ENCODE measurements at regions not wholly inside any gene's neighbourhood (a gene's known extent, or its start where the extent isn't known, plus 50 kb on each side); places are given as distances from the start of the nearest gene placed in this dataset.

GRCh38 chr10:10564081-10564794 lies 453.4 kb upstream of the CELF2 start:
- DNase-seq, result no peak
- ChIA-PET POLR2A (no interaction called here), CTCF (no interaction called here)
- H3K36me3 Mint-ChIP-seq, result no peaks in the 10 kb centered on the region
- no peaks in the 10 kb centered on the region for H3K36me3 ChIP-seq (ENCODE audit: control insufficient read depth in 2 of 2, extremely low read depth in 1 of 2, insufficient read depth in 1 of 2, low read length in 1 of 2)
- ATAC-seq (replicated peaks in 1 of 4), result no peak
- H3K27me3 ChIP-seq (replicated peaks in 1 of 2; ENCODE audit: control insufficient read depth in 2 of 2, extremely low read depth in 1 of 2, insufficient read depth in 2 of 2, low read length in 1 of 2), result peaks cover 0 to 7% of the 10 kb centered on the region in 2 experiments
- no peak overlapping the region for H3K4me3 Mint-ChIP-seq
- 43% methylated on average over 4 of the region's 10 CpGs for WGBS (ENCODE audit: insufficient coverage)
- no peak overlapping the region for H3K27ac ChIP-seq (ENCODE audit: low read length)
- H3K4me1 ChIP-seq (ENCODE audit: control insufficient read depth in 1 of 2, extremely low read depth in 1 of 2, insufficient read depth in 2 of 2, low read length in 2 of 2), result no peaks in the 10 kb centered on the region
- no peaks in the 10 kb centered on the region for H3K9me3 ChIP-seq
- no peak overlapping the region for H3K4me3 ChIP-seq (ENCODE audit: control insufficient read depth in 1 of 2, extremely low read depth in 1 of 2, low read length in 1 of 2)
- H3K9me3 Mint-ChIP-seq, result peaks cover 0 to 8% (median 4%) of the 10 kb centered on the region in 3 donors
- no peak overlapping the region for H3K27ac Mint-ChIP-seq
- no peaks in the 10 kb centered on the region for H3K4me1 Mint-ChIP-seq
- peaks cover 23 to 49% of the 10 kb centered on the region in 2 donors for H3K27me3 Mint-ChIP-seq

DNA sequence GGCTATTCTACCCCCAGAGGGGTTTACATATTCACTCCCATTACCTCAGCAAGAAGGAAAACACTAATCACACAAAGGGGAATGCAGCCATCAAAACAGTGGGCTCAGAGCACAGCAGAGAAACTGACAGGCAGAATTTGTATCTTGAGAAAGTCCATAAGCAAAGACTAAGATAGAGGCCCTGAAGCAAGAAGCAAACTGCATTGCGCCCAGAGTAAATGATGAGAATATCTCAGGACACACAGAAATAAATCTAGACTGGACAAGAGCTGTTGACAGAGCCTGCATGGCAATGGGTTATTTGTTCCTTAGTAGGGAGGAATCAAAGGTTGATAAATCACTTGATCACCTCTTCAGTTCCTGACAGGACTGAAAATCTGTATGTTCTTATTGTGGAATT lies 440.7 kb upstream of the CELF2 start:
- CTCF ChIA-PET, result no interaction called here
- H3K9me3 Mint-ChIP-seq, result peaks cover 0 to 4% (median 0%) of the 10 kb centered on the region in 3 donors
- DNase-seq (no peak), ATAC-seq (replicated peaks in 1 of 4) (no peak)
- Histone ChIP-seq H3K27me3 (replicated peaks in 1 of 2; ENCODE audit: control insufficient read depth in 2 of 2, extremely low read depth in 1 of 2, insufficient read depth in 2 of 2, low read length in 1 of 2) (no peaks in the 10 kb centered on the region), H3K4me1 (ENCODE audit: control insufficient read depth in 1 of 2, extremely low read depth in 1 of 2, insufficient read depth in 2 of 2, low read length in 2 of 2) (no peaks in the 10 kb centered on the region), H3K9me3 (no peaks in the 10 kb centered on the region), H3K4me3 (ENCODE audit: control insufficient read depth in 1 of 2, extremely low read depth in 1 of 2, low read length in 1 of 2) (no peak overlapping the region), H3K27ac (ENCODE audit: low read length) (no peak overlapping the region), H3K36me3 (ENCODE audit: control insufficient read depth in 2 of 2, extremely low read depth in 1 of 2, insufficient read depth in 1 of 2, low read length in 1 of 2) (no peaks in the 10 kb centered on the region)
- POLR2A ChIA-PET, result no interaction called here
- no CpG with 5 or more reads among the region's 1 CpG for WGBS (ENCODE audit: insufficient coverage)
- no peaks in the 10 kb centered on the region for H3K4me1 Mint-ChIP-seq
- H3K36me3 Mint-ChIP-seq, result no peaks in the 10 kb centered on the region
- H3K4me3 Mint-ChIP-seq, result no peak overlapping the region
- H3K27ac Mint-ChIP-seq, result no peak overlapping the region
- H3K27me3 Mint-ChIP-seq, result peaks cover 9 to 18% of the 10 kb centered on the region in 2 donors

- no CpG with 5 or more reads among the region's 1 CpG for WGBS (ENCODE audit: insufficient coverage)
- Mint-ChIP-seq H3K36me3 (no peaks in the 10 kb centered on the region), H3K4me1 (no peaks in the 10 kb centered on the region), H3K4me3 (no peak overlapping the region), H3K9me3 (peaks cover 0 to 4% (median 0%) of the 10 kb centered on the region in 3 donors), H3K27me3 (peaks cover 14 to 27% of the 10 kb centered on the region in 2 donors), H3K27ac (no peak overlapping the region)
- Histone ChIP-seq H3K27me3 (replicated peaks in 1 of 2; ENCODE audit: control insufficient read depth in 2 of 2, extremely low read depth in 1 of 2, insufficient read depth in 2 of 2, low read length in 1 of 2) (no peaks in the 10 kb centered on the region), H3K36me3 (ENCODE audit: control insufficient read depth in 2 of 2, extremely low read depth in 1 of 2, insufficient read depth in 1 of 2, low read length in 1 of 2) (no peaks in the 10 kb centered on the region), H3K27ac (ENCODE audit: low read length) (no peak overlapping the region), H3K4me1 (ENCODE audit: control insufficient read depth in 1 of 2, extremely low read depth in 1 of 2, insufficient read depth in 2 of 2, low read length in 2 of 2) (no peaks in the 10 kb centered on the region), H3K4me3 (ENCODE audit: control insufficient read depth in 1 of 2, extremely low read depth in 1 of 2, low read length in 1 of 2) (no peak overlapping the region), H3K9me3 (no peaks in the 10 kb centered on the region)
- ChIA-PET CTCF (no interaction called here), POLR2A (no interaction called here)
- DNase-seq (no peak), ATAC-seq (replicated peaks in 1 of 4) (no peak)
Measured at GRCh38 chr10:10579709-10580108, 438.0 kb upstream of the CELF2 start.

DNA sequence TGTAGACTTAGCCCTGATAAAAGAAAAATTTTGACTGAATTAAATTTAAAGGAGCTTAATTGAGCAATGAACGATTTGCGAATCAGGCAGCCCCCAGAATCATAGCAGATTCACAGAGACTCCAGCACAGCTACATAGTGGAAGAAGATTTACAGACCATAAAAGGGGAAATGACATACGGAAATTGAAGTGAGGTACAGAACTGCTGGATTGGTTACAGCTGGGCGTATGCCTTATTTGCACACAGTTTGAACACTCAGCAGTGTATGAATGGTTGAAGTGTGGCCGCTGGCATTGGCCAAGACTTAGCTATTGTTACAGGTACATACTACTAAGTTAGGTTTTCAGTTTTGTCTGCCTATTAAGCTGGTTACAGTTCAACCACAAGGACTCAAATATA lies 433.5 kb upstream of the CELF2 start:
- Mint-ChIP-seq H3K4me3 (no peak overlapping the region), H3K27me3 (peaks cover 16 to 28% of the 10 kb centered on the region in 2 donors), H3K36me3 (no peaks in the 10 kb centered on the region), H3K4me1 (no peaks in the 10 kb centered on the region), H3K9me3 (no peaks in the 10 kb centered on the region), H3K27ac (no peak overlapping the region)
- H3K9me3 ChIP-seq, result no peaks in the 10 kb centered on the region
- CTCF ChIA-PET, result no interaction called here
- no peaks in the 10 kb centered on the region for H3K4me1 ChIP-seq (ENCODE audit: control insufficient read depth in 1 of 2, extremely low read depth in 1 of 2, insufficient read depth in 2 of 2, low read length in 2 of 2)
- H3K4me3 ChIP-seq (ENCODE audit: control insufficient read depth in 1 of 2, extremely low read depth in 1 of 2, low read length in 1 of 2), result no peak overlapping the region
- H3K36me3 ChIP-seq (ENCODE audit: control insufficient read depth in 2 of 2, extremely low read depth in 1 of 2, insufficient read depth in 1 of 2, low read length in 1 of 2), result no peaks in the 10 kb centered on the region
- DNase-seq (no peak), ATAC-seq (replicated peaks in 1 of 4) (no peak)
- no peak overlapping the region for H3K27ac ChIP-seq (ENCODE audit: low read length)
- peaks cover 0 to 5% of the 10 kb centered on the region in 2 experiments for H3K27me3 ChIP-seq (replicated peaks in 1 of 2; ENCODE audit: control insufficient read depth in 2 of 2, extremely low read depth in 1 of 2, insufficient read depth in 2 of 2, low read length in 1 of 2)
- WGBS (ENCODE audit: insufficient coverage), result 53% methylated on average over 2 of the region's 5 CpGs
- POLR2A ChIA-PET, result no interaction called here

GRCh38 chr10:10587744-10588393 lies 429.8 kb upstream of the CELF2 start:
- ChIA-PET POLR2A (no interaction called here), CTCF (no interaction called here)
- Histone ChIP-seq H3K27ac (ENCODE audit: low read length) (no peak overlapping the region), H3K36me3 (ENCODE audit: control insufficient read depth in 2 of 2, extremely low read depth in 1 of 2, insufficient read depth in 1 of 2, low read length in 1 of 2) (no peaks in the 10 kb centered on the region), H3K4me3 (ENCODE audit: control insufficient read depth in 1 of 2, extremely low read depth in 1 of 2, low read length in 1 of 2) (no peak overlapping the region), H3K4me1 (ENCODE audit: control insufficient read depth in 1 of 2, extremely low read depth in 1 of 2, insufficient read depth in 2 of 2, low read length in 2 of 2) (no peaks in the 10 kb centered on the region), H3K9me3 (no peaks in the 10 kb centered on the region), H3K27me3 (replicated peaks in 1 of 2; ENCODE audit: control insufficient read depth in 2 of 2, extremely low read depth in 1 of 2, insufficient read depth in 2 of 2, low read length in 1 of 2) (peaks cover 0 to 5% of the 10 kb centered on the region in 2 experiments)
- WGBS (ENCODE audit: insufficient coverage), result 80% methylated on average over 1 of the region's 5 CpGs
- Mint-ChIP-seq H3K9me3 (no peaks in the 10 kb centered on the region), H3K4me3 (no peak overlapping the region), H3K4me1 (no peaks in the 10 kb centered on the region), H3K27me3 (peaks cover 20 to 26% of the 10 kb centered on the region in 2 donors), H3K36me3 (no peaks in the 10 kb centered on the region), H3K27ac (no peak overlapping the region)
- DNase-seq, result no peak
- no peak for ATAC-seq (replicated peaks in 1 of 4)

GRCh38 chr10:10589540-10590303 lies 427.9 kb upstream of the CELF2 start:
- no peaks in the 10 kb centered on the region for H3K9me3 Mint-ChIP-seq
- Histone ChIP-seq H3K4me1 (ENCODE audit: control insufficient read depth in 1 of 2, extremely low read depth in 1 of 2, insufficient read depth in 2 of 2, low read length in 2 of 2) (no peaks in the 10 kb centered on the region), H3K27ac (ENCODE audit: low read length) (no peak overlapping the region), H3K4me3 (ENCODE audit: control insufficient read depth in 1 of 2, extremely low read depth in 1 of 2, low read length in 1 of 2) (no peak overlapping the region), H3K9me3 (no peaks in the 10 kb centered on the region), H3K27me3 (replicated peaks in 1 of 2; ENCODE audit: control insufficient read depth in 2 of 2, extremely low read depth in 1 of 2, insufficient read depth in 2 of 2, low read length in 1 of 2) (peaks cover 0 to 5% of the 10 kb centered on the region in 2 experiments), H3K36me3 (ENCODE audit: control insufficient read depth in 2 of 2, extremely low read depth in 1 of 2, insufficient read depth in 1 of 2, low read length in 1 of 2) (no peaks in the 10 kb centered on the region)
- H3K27ac Mint-ChIP-seq, result no peak overlapping the region
- no peaks in the 10 kb centered on the region for H3K36me3 Mint-ChIP-seq
- no peak overlapping the region for H3K4me3 Mint-ChIP-seq
- ChIA-PET POLR2A (no interaction called here), CTCF (no interaction called here)
- H3K4me1 Mint-ChIP-seq, result no peaks in the 10 kb centered on the region
- DNase-seq (no peak), ATAC-seq (replicated peaks in 1 of 4) (no peak)
- 7% methylated on average over 3 of the region's 4 CpGs for WGBS (ENCODE audit: insufficient coverage)
- H3K27me3 Mint-ChIP-seq, result peaks cover 20 to 27% of the 10 kb centered on the region in 2 donors
